ENCODE measurements at regions not wholly inside any gene's neighbourhood (a gene's known extent, or its start where the extent isn't known, plus 50 kb on each side); places are given as distances from the start of the nearest gene placed in this dataset.

GRCh38 chr10:121375172-121375571, 223.1 kb downstream of the FGFR2 start:
- TF ChIP-seq CTCF (IDR thresholded peaks at IDR 0.05; ENCODE audit: insufficient read depth, low read depth, low read length) (no peak), EZH2 (IDR thresholded peaks at IDR 0.05; ENCODE audit: insufficient read depth, low read length) (no peak)

Data from astrocyte (in vitro differentiated cells and primary cell).